SK-N-SH (cell line): ENCODE measurements at regions not wholly inside any gene's neighbourhood (a gene's known extent, or its start where the extent isn't known, plus 50 kb on each side); places are given as distances from the start of the nearest gene placed in this dataset.

Experiments used
- CTCF ChIA-PET: fragments of 300-600, 350-600 bp; formaldehyde crosslinking; extraction: SDS; loops from one replicate; lab custom pipeline; 2021; lab: Yijun Ruan, JAX
- POLR2A ChIA-PET: fragments of 350-600 bp; sonication (Branson Sonifier 250); formaldehyde crosslinking; extraction: SDS; loops from one replicate; lab custom pipeline; 2020; ENCODE audit warnings: antibody characterized with exemption, inconsistent platforms; lab: Yijun Ruan, JAX
- DNase-seq: peaks from one replicate; pipeline ENCODE4 v3.0.0; 2012
- H2AFZ ChIP-seq: fragments of 200-600 bp; sonication (generic); 2 replicates; pipeline ENCODE4 v1.8.1; 2016; ENCODE audit warnings: antibody characterized with exemption, mild to moderate bottlenecking, low read depth
- H3F3A ChIP-seq: fragments of 200-600 bp; sonication (generic); replicated peaks from 2 replicates; pipeline ENCODE3; 2016; ENCODE audit warnings: antibody characterized with exemption, mild to moderate bottlenecking; ENCODE audit not compliant: insufficient read depth
- H3K27ac ChIP-seq, 2 experiments: fragments of 200-500 bp in 1 of 2; fragments of 200-600 bp in 1 of 2; sonication (Bioruptor generic) in 1 of 2; sonication (generic), shearing (Covaris generic) in 1 of 2; 2 replicates each; pipeline versions ENCODE4 v1.5.1 to v1.6.1; 2014 to 2016; ENCODE audit warnings: low read depth in 2 of 2, inconsistent platforms in 1 of 2, low read length in 1 of 2, mild to moderate bottlenecking in 1 of 2, mixed read lengths in 1 of 2
- H3K27me3 ChIP-seq: fragments of 200-600 bp; sonication (generic), shearing (Covaris generic); 2 replicates; pipeline ENCODE4 v1.6.1; 2016; ENCODE audit warnings: mixed run types; ENCODE audit not compliant: insufficient read depth
- H3K36me3 ChIP-seq, 2 experiments: fragments of 200-500 bp in 1 of 2; fragments of 200-600 bp in 1 of 2; sonication (Bioruptor generic) in 1 of 2; sonication (generic) in 1 of 2; replicated peaks in 1 of 2; 2 replicates each; pipeline versions ENCODE3 to v1.5.1; 2014 to 2016; ENCODE audit warnings: low read length in 1 of 2, mild to moderate bottlenecking in 1 of 2; ENCODE audit not compliant: insufficient read depth in 2 of 2, control insufficient read depth in 1 of 2
- H3K4me1 ChIP-seq, 2 experiments: fragments of 200-500 bp in 1 of 2; fragments of 200-600 bp in 1 of 2; sonication (Bioruptor generic) in 1 of 2; sonication (generic), shearing (Covaris generic) in 1 of 2; 2 replicates each; pipeline versions ENCODE4 v1.5.1 to v1.6.1; 2014 to 2016; ENCODE audit warnings: low read depth in 1 of 2, low read length in 1 of 2, mixed run types in 1 of 2; ENCODE audit not compliant: insufficient read depth in 2 of 2, control insufficient read depth in 1 of 2
- H3K4me2 ChIP-seq: fragments of 200-600 bp; sonication (generic), shearing (Covaris generic); 2 replicates; pipeline ENCODE4 v1.6.1; 2017; ENCODE audit warnings: mixed run types
- H3K4me3 ChIP-seq, 2 experiments: fragments of 200-500 bp in 1 of 2; fragments of 200-600 bp in 1 of 2; sonication (Bioruptor generic) in 1 of 2; sonication (generic), shearing (Covaris generic) in 1 of 2; 2 replicates each; pipeline versions ENCODE4 v1.5.1 to v1.8.1; 2014 to 2016; ENCODE audit warnings: low read depth in 2 of 2, inconsistent platforms in 1 of 2, low read length in 1 of 2, mild to moderate bottlenecking in 1 of 2, mixed read lengths in 1 of 2, moderate library complexity in 1 of 2
- H3K79me2 ChIP-seq: fragments of 200-600 bp; sonication (generic); 2 replicates; pipeline ENCODE4 v1.8.1; 2017; ENCODE audit warnings: mild to moderate bottlenecking; ENCODE audit not compliant: insufficient read depth
- H3K9ac ChIP-seq: fragments of 200-600 bp; sonication (generic); 2 replicates; pipeline ENCODE4 v1.6.1; 2017; ENCODE audit warnings: mixed run types
- H3K9me2 ChIP-seq: fragments of 200-600 bp; sonication (generic); 2 replicates; pipeline ENCODE4 v1.6.1; 2017; ENCODE audit warnings: mixed run types
- H3K9me3 ChIP-seq: fragments of 200-600 bp; sonication (generic); 2 replicates; pipeline ENCODE4 v1.6.1; 2017; ENCODE audit warnings: mixed run types, mild to moderate bottlenecking, moderate library complexity
- H4K20me1 ChIP-seq: fragments of 200-600 bp; sonication (generic); 2 replicates; pipeline ENCODE4 v1.6.1; 2017; ENCODE audit warnings: mild to moderate bottlenecking, mixed run types; ENCODE audit not compliant: insufficient read depth
- CHD2 ChIP-seq: fragments of 150-350 bp; IDR thresholded peaks from 2 replicates; pipeline ENCODE4 v1.6.1; 2018; ENCODE audit warnings: low read length; ENCODE audit not compliant: partially characterized antibody
- JUND ChIP-seq: IDR thresholded peaks from 2 replicates; pipeline ENCODE4 v1.4.0; 2012
- MAX ChIP-seq: IDR thresholded peaks from 2 replicates; pipeline ENCODE4 v1.4.0; 2012; ENCODE audit warnings: low read depth
- MEF2A ChIP-seq: IDR thresholded peaks from 2 replicates; pipeline ENCODE4 v1.4.0; 2012; ENCODE audit warnings: low read depth, borderline replicate concordance
- NFIC ChIP-seq: IDR thresholded peaks from 2 replicates; pipeline ENCODE4 v1.4.0; 2012; ENCODE audit warnings: borderline replicate concordance
- RCOR1 ChIP-seq: fragments of 150-350 bp; IDR thresholded peaks from 2 replicates; pipeline ENCODE4 v1.6.1; 2017; ENCODE audit warnings: antibody characterized with exemption, low read length
- RFX5 ChIP-seq: IDR thresholded peaks from 2 replicates; pipeline ENCODE4 v1.6.1; 2012; ENCODE audit warnings: mild to moderate bottlenecking, improper control_type of control experiment, low read length
- SIN3A ChIP-seq: IDR thresholded peaks from 2 replicates; pipeline ENCODE4 v1.6.1; 2012; ENCODE audit warnings: low read depth, mild to moderate bottlenecking, low read length, moderate library complexity, borderline replicate concordance
- SMC3 ChIP-seq: IDR thresholded peaks from 2 replicates; pipeline ENCODE4 v1.6.1; 2012; ENCODE audit warnings: low read depth, low read length, improper control_type of control experiment
- TAF1 ChIP-seq: IDR thresholded peaks from 2 replicates; pipeline ENCODE4 v1.6.1; 2012; ENCODE audit warnings: low read depth, mild to moderate bottlenecking, low read length, moderate library complexity, borderline replicate concordance
- USF1 ChIP-seq: IDR thresholded peaks from 2 replicates; pipeline ENCODE4 v1.4.0; 2012; ENCODE audit warnings: low read depth, borderline replicate concordance
- WGBS: methylation state at CpG from one replicate; pipeline ENCODE4 v1.1.6; 2017; ENCODE audit warnings: low lambda C conversion rate; 5-methylcytosine and 5-hydroxymethylcytosine counted together
- TF ChIP-seq, protein P1 (sequence below): IDR thresholded peaks from 2 replicates; pipeline ENCODE4 v1.4.0; 2012; ENCODE audit warnings: low read depth, borderline replicate concordance
- TF ChIP-seq, protein P2 (sequence below): fragments of 150-350 bp; IDR thresholded peaks from 2 replicates; pipeline ENCODE4 v1.6.1; 2017; ENCODE audit warnings: antibody characterized with exemption, low read length, low read depth, borderline replicate concordance

DNA sequence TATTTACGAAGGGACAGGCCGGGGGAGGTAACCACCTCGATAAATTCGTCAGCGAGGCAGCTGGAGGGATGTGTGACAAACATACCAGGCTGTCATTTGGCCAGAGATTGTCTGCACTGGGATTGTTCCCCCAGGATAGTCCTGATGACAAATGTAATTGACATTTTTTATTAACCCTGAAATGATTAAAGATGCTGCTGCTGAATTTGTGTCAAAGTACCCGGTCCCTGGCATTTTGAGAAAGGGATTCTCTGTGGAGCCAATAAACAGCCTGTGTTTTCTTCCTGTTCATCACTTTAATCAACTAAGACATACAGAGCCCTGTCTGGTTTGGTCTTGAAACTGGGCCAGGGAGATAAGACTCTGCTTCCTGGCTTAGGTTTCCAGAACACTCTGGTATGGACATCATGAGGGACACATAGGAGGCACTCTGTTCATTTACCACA, 117.6 kb downstream of the SLC25A47 start (continued):
- TF ChIP-seq MAX (peak; percentile 40; the same call in 1 of the 2 replicates), CHD2 (peak; percentile 76), NFIC (peak; percentile 83), TAF1 (no peak), JUND (peak; percentile 20; the same call in 1 of the 2 replicates), MEF2A (no peak), RFX5 (0 out of 2 replicates have a peak, but pooled peaks have one; percentile 27)
- TF ChIP-seq, protein P1, sequence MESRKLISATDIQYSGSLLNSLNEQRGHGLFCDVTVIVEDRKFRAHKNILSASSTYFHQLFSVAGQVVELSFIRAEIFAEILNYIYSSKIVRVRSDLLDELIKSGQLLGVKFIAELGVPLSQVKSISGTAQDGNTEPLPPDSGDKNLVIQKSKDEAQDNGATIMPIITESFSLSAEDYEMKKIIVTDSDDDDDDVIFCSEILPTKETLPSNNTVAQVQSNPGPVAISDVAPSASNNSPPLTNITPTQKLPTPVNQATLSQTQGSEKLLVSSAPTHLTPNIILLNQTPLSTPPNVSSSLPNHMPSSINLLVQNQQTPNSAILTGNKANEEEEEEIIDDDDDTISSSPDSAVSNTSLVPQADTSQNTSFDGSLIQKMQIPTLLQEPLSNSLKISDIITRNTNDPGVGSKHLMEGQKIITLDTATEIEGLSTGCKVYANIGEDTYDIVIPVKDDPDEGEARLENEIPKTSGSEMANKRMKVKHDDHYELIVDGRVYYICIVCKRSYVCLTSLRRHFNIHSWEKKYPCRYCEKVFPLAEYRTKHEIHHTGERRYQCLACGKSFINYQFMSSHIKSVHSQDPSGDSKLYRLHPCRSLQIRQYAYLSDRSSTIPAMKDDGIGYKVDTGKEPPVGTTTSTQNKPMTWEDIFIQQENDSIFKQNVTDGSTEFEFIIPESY, result no peak

DNA sequence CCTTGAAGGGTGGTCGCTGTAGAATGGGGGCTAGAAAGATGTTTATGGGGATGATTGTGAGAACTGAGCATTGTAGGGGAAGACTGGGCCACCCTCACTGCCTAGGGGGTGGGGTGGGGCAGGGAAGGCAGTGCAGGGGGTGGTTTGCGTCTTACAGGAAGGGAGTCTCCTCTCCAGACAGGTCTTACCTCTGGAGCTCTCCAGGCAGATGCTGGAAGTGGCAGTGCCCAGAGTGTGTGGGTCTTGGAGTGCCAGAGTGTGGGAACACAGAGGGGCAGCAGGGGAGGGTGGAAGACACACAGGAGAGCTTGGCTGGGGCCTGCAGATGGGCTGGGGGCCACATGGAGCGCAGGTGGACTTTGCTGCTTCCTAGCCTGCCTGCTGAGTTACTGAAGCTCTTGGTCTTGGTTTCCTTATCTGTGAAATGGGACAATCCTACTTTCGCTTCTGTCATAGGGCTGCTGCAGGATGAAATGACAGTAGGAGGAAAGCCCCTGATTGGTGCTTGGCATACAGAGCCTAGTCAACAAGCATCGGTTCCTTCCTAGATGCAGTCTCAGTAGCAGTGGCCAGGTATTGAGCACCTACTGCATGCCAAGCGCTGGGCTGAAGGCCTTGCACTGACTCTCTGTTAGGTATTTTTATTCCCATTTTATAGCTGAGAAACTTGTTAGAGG, 118.3 kb downstream of the SLC25A47 start:
- Histone ChIP-seq H2AFZ (no peak overlapping the region), H3F3A (peaks cover 9% of the 10 kb centered on the region), H3K9me3 (no peaks in the 10 kb centered on the region), H3K27me3 (no peaks in the 10 kb centered on the region), H3K9ac (no peak overlapping the region; the same call in 1 of the 2 replicates), H3K27ac (peak overlapping the region; percentile 68 to 100; a peak in 3 of 4 replicates), H3K4me2 (peak overlapping the region; percentile 41), H3K4me1 (peaks cover 34 to 91% of the 10 kb centered on the region in 2 experiments), H3K36me3 (no peaks in the 10 kb centered on the region), H3K79me2 (no peaks in the 10 kb centered on the region), H3K9me2 (no peaks in the 10 kb centered on the region), H4K20me1 (no peaks in the 10 kb centered on the region; the same call in 1 of the 2 replicates), H3K4me3 (no peak overlapping the region)
- ChIA-PET POLR2A (interaction anchor here (1.0 to 7.1 kb wide), 30 partner anchors 12 to 569 kb away, joined by 3 to 91 read pairs (median 7); no protein-coding TSS in a partner anchor), CTCF (interaction anchor here (0.6 to 15.3 kb wide), 40 partner anchors 10 to 1187 kb away, joined by 3 to 236 read pairs (median 5); partner anchors contain the start of gene RTL1)
- TF ChIP-seq RCOR1 (no peak), USF1 (no peak), CHD2 (no peak), SMC3 (no peak), SIN3A (no peak)
- TF ChIP-seq, protein P2, sequence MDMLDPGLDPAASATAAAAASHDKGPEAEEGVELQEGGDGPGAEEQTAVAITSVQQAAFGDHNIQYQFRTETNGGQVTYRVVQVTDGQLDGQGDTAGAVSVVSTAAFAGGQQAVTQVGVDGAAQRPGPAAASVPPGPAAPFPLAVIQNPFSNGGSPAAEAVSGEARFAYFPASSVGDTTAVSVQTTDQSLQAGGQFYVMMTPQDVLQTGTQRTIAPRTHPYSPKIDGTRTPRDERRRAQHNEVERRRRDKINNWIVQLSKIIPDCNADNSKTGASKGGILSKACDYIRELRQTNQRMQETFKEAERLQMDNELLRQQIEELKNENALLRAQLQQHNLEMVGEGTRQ, result no peak
- DNase-seq, result no peak
- WGBS, result 80% methylated on average over 5 of the region's 6 CpGs
